Stomach (tissue), 8 donors: ENCODE measurements at regions not wholly inside any gene's neighbourhood (a gene's known extent, or its start where the extent isn't known, plus 50 kb on each side); places are given as distances from the start of the nearest gene placed in this dataset.

Experiments
- DNase-seq, 2 donors: peaks; one replicate each; pipeline versions ENCODE4 v3.0.0 to v3.0.0-alpha.2; 2013 to 2019
- H3K27ac ChIP-seq, 5 donors: fragments of 200-600 bp in 4 of 5; sonication (generic) in 4 of 5; one replicate each; pipeline ENCODE4 v1.5.1; 2013 to 2019; ENCODE audit warnings: mild to moderate bottlenecking in 1 of 5, moderate library complexity in 1 of 5
- H3K27me3 ChIP-seq, 3 donors: fragments of 200-600 bp; sonication (generic); one replicate each; pipeline ENCODE4 v1.5.1; 2017 to 2019; ENCODE audit warnings: mixed run types in 1 of 3
- H3K36me3 ChIP-seq, 4 donors: fragments of 200-600 bp; sonication (generic); 1 replicate in 3 of 4; 2 replicates in 1 of 4; pipeline ENCODE4 v1.5.1; 2016 to 2019
- H3K4me1 ChIP-seq, 4 donors: fragments of 200-600 bp; sonication (generic); one replicate each; pipeline ENCODE4 v1.5.1; 2016 to 2019
- H3K4me3 ChIP-seq, 4 donors: fragments of 200-600 bp; sonication (generic) in 3 of 4; one replicate each; pipeline ENCODE4 v1.5.1; 2016 to 2019; ENCODE audit warnings: mild to moderate bottlenecking in 1 of 4
- H3K9me3 ChIP-seq, 4 donors: fragments of 200-600 bp; sonication (generic); one replicate each; pipeline ENCODE4 v1.5.1; 2016 to 2019
- CTCF ChIP-seq, 7 experiments: fragments of 450-650 bp in 4 of 7; fragments of 200-600 bp in 3 of 7; sonication (generic) in 3 of 7; IDR thresholded peaks; one replicate each; pipeline ENCODE4 v1.5.1; 2016 to 2019; ENCODE audit warnings: antibody characterized with exemption in 7 of 7, control low read depth in 2 of 7, mild to moderate bottlenecking in 1 of 7
- EP300 ChIP-seq: sonication (generic); formaldehyde crosslinking; IDR thresholded peaks from one replicate; pipeline ENCODE4 v1.6.1; 2017; ENCODE audit warnings: antibody characterized with exemption
- POLR2A ChIP-seq, 4 donors: fragments of 450-650 bp; IDR thresholded peaks; one replicate each; pipeline ENCODE4 v1.6.1; 2016; ENCODE audit warnings: antibody characterized with exemption in 4 of 4, control low read depth in 2 of 4, mild to moderate bottlenecking in 1 of 4, moderate library complexity in 1 of 4
- POLR2AphosphoS5 ChIP-seq, 3 donors: sonication (generic); formaldehyde crosslinking; IDR thresholded peaks; one replicate each; pipeline ENCODE4 v1.6.1; 2016; ENCODE audit warnings: antibody characterized with exemption in 3 of 3
- WGBS, 5 donors: extraction: QIAGEN DNeasy Blood & Tissue Kit in 3 of 5; methylation state at CpG; one replicate each; pipeline versions ENCODE4 v1.1.5 to v1.1.7; 2013 to 2018; 5-methylcytosine and 5-hydroxymethylcytosine counted together
- intact Hi-C: fragments of 100-400 bp; cut with DNase I; formaldehyde crosslinking; loops from one replicate; pipeline ENCODE4 v1.15.1; 2023; ENCODE audit warnings: low total_unique reads
- donor health status: healthy with polysubstance abuse.
- donor health status: Bipolar disorder and iron deficiency.
- donor health status: healthy.

- Histone ChIP-seq H3K4me1 (peaks cover 0 to 9% (median 3%) of the 10 kb centered on the region in 4 donors), H3K27me3 (no peaks in the 10 kb centered on the region), H3K27ac (no peak overlapping the region), H3K4me3 (no peak overlapping the region), H3K9me3 (no peaks in the 10 kb centered on the region), H3K36me3 (no peaks in the 10 kb centered on the region)
- no peak for DNase-seq
- WGBS, 5 donors: 38 to 73% (median 52%) methylated on average over 2 of the region's 2 CpGs
- no peak for TF ChIP-seq POLR2AphosphoS5 (IDR thresholded peaks at IDR 0.05)
- TF ChIP-seq CTCF (IDR thresholded peaks at IDR 0.05): no peak
- TF ChIP-seq EP300: no peak
- no peak for TF ChIP-seq POLR2A (IDR thresholded peaks at IDR 0.05)
- intact Hi-C loops: no loop called here
These were observed 473.6 kb downstream of the MCTP2 start for GRCh38 chr15:94704946-94705345.

- no peak overlapping the region for H3K27ac ChIP-seq
- no peak overlapping the region for H3K4me3 ChIP-seq
- H3K27me3 ChIP-seq: no peaks in the 10 kb centered on the region
- 86 to 93% (median 88%) methylated on average over 9 of the region's 9 CpGs for WGBS, 5 donors
- intact Hi-C loops: no loop called here
- no peaks in the 10 kb centered on the region for H3K9me3 ChIP-seq
- TF ChIP-seq POLR2A (IDR thresholded peaks at IDR 0.05): no peak
- no peak for TF ChIP-seq CTCF (IDR thresholded peaks at IDR 0.05)
- TF ChIP-seq POLR2AphosphoS5 (IDR thresholded peaks at IDR 0.05): no peak
- TF ChIP-seq EP300: no peak
- no peaks in the 10 kb centered on the region for H3K36me3 ChIP-seq
- no peak for DNase-seq
- peaks cover 0 to 9% (median 3%) of the 10 kb centered on the region in 4 donors for H3K4me1 ChIP-seq
These were observed 478.0 kb downstream of the MCTP2 start for GRCh38 chr15:94709319-94709718.

GRCh38 chr15:94722024-94722636 is 490.8 kb downstream of the MCTP2 start:
- no peak overlapping the region for H3K27ac ChIP-seq
- DNase-seq: no peak
- 59 to 78% (median 65%) methylated on average over 2 of the region's 2 CpGs for WGBS, 5 donors

GRCh38 chr15:94723801-94724200 is 492.4 kb downstream of the MCTP2 start:
- H3K27ac ChIP-seq: no peak overlapping the region
- WGBS, 5 donors: 32 to 54% (median 40%) methylated on average over 2 of the region's 2 CpGs
- intact Hi-C loops: no loop called here
- H3K4me1 ChIP-seq: peaks cover 0 to 6% (median 0%) of the 10 kb centered on the region in 4 donors
- no peaks in the 10 kb centered on the region for H3K27me3 ChIP-seq
- H3K4me3 ChIP-seq: no peak overlapping the region
- TF ChIP-seq POLR2AphosphoS5 (IDR thresholded peaks at IDR 0.05) (no peak), EP300 (no peak), POLR2A (IDR thresholded peaks at IDR 0.05) (no peak), CTCF (IDR thresholded peaks at IDR 0.05) (no peak)
- no peaks in the 10 kb centered on the region for H3K36me3 ChIP-seq
- no peaks in the 10 kb centered on the region for H3K9me3 ChIP-seq
- no peak for DNase-seq

More at GRCh38 chr15:94722024-94722636, 490.8 kb downstream of the MCTP2 start:
- no peak overlapping the region for H3K4me3 ChIP-seq
- intact Hi-C loops: no loop called here
- H3K4me1 ChIP-seq: peaks cover 0 to 6% (median 0%) of the 10 kb centered on the region in 4 donors
- H3K9me3 ChIP-seq: no peaks in the 10 kb centered on the region
- no peaks in the 10 kb centered on the region for H3K27me3 ChIP-seq
- TF ChIP-seq CTCF (IDR thresholded peaks at IDR 0.05) (no peak), POLR2AphosphoS5 (IDR thresholded peaks at IDR 0.05) (no peak), EP300 (no peak), POLR2A (IDR thresholded peaks at IDR 0.05) (no peak)
- no peaks in the 10 kb centered on the region for H3K36me3 ChIP-seq
